ENCODE measurements at regions not wholly inside any gene's neighbourhood (a gene's known extent, or its start where the extent isn't known, plus 50 kb on each side); places are given as distances from the start of the nearest gene placed in this dataset.

DNA sequence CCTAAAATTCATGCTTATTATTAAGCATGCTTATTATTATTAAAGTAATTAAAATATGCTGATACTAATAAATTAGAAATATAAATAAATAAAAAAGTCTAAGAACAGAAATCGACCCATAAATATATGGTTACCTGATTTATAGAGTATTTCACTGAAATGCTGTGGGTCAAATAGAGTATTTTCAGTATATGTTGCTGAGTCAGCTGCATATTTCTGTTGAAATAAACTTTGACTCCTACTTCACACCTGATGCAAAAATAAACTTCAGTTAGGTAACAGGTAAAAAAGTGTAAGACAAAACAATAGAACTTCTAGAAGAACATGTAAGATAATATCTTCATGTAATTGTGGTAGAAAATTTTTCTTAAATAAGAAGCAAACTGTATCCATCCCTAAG lies 967.9 kb downstream of the TRHDE start:
- TF ChIP-seq, protein P1, sequence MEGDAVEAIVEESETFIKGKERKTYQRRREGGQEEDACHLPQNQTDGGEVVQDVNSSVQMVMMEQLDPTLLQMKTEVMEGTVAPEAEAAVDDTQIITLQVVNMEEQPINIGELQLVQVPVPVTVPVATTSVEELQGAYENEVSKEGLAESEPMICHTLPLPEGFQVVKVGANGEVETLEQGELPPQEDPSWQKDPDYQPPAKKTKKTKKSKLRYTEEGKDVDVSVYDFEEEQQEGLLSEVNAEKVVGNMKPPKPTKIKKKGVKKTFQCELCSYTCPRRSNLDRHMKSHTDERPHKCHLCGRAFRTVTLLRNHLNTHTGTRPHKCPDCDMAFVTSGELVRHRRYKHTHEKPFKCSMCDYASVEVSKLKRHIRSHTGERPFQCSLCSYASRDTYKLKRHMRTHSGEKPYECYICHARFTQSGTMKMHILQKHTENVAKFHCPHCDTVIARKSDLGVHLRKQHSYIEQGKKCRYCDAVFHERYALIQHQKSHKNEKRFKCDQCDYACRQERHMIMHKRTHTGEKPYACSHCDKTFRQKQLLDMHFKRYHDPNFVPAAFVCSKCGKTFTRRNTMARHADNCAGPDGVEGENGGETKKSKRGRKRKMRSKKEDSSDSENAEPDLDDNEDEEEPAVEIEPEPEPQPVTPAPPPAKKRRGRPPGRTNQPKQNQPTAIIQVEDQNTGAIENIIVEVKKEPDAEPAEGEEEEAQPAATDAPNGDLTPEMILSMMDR (conservative IDR thresholded peaks at IDR 0.05; ENCODE audit: low read length), result no peak
- TF ChIP-seq EZH2phosphoT487 (IDR thresholded peaks at IDR 0.05; ENCODE audit: borderline replicate concordance), result no peak

Measured in Loucy (cell line).